ENCODE measurements at regions not wholly inside any gene's neighbourhood (a gene's known extent, or its start where the extent isn't known, plus 50 kb on each side); places are given as distances from the start of the nearest gene placed in this dataset.

GRCh38 chr4:167897116-167897515 lies 195.2 kb upstream of the ANXA10 start:
- FAIRE-seq (no peak), ATAC-seq (no peak; the same call in 2 of the 3 replicates), DNase-seq (ENCODE audit: low read depth, low spot score) (no peak)
- H3K4me3 ChIP-seq: no peak overlapping the region
- SMC1A ChIA-PET (ENCODE audit: uncharacterized antibody, unreplicated experiment): no interaction called here
- H3K27me3 ChIP-seq (replicated peaks in 1 of 2; ENCODE audit: control insufficient read depth in 2 of 2, insufficient read depth in 2 of 2, low read length in 1 of 2): no peaks in the 10 kb centered on the region
- intact Hi-C loops (cut with micrococcal nuclease; ENCODE audit: unreplicated experiment) (no loop called here), in situ Hi-C loops (cut with MboI) (no loop called here)
- no peaks in the 10 kb centered on the region for H3K79me2 ChIP-seq (ENCODE audit: control insufficient read depth, insufficient read depth, low read length)
- no peaks in the 10 kb centered on the region for H4K20me1 ChIP-seq (ENCODE audit: control insufficient read depth, insufficient read depth)
- H3K27ac ChIP-seq (ENCODE audit: control insufficient read depth, insufficient read depth): no peak overlapping the region
- no peaks in the 10 kb centered on the region for H3K9me3 ChIP-seq (replicated peaks; ENCODE audit: control insufficient read depth, insufficient read depth, low read length)
- no peak overlapping the region for H3K9ac ChIP-seq (ENCODE audit: control insufficient read depth, insufficient read depth, low read length)
- no peak overlapping the region for H3K4me2 ChIP-seq (ENCODE audit: control insufficient read depth, insufficient read depth)
- no peak overlapping the region for H2AFZ ChIP-seq (ENCODE audit: control insufficient read depth, low read depth, low read length)
- no TSS peak for BruUV-seq (replicated peaks)
- CTCF ChIA-PET: no interaction called here
- H3K36me3 ChIP-seq (ENCODE audit: control insufficient read depth in 2 of 2, insufficient read depth in 2 of 2, low read length in 1 of 2): no peaks in the 10 kb centered on the region
- RAD21 ChIA-PET (ENCODE audit: unreplicated experiment): no interaction called here
- H3K4me1 ChIP-seq (ENCODE audit: control insufficient read depth, insufficient read depth, low read length): no peaks in the 10 kb centered on the region
- TF ChIP-seq MEF2B (IDR thresholded peaks at IDR 0.05; ENCODE audit: partially characterized antibody, poor library complexity, severe bottlenecking): no peak
- no peak for TF ChIP-seq PBX3 (IDR thresholded peaks at IDR 0.05; ENCODE audit: insufficient replicate concordance, low read depth, low read length)
- no peak for TF ChIP-seq CTCF (IDR thresholded peaks at IDR 0.05 in 2 of 3, conservative IDR thresholded peaks at IDR 0.05 in 1 of 3; ENCODE audit: control insufficient read depth in 2 of 3, extremely low read depth in 1 of 3, insufficient read depth in 1 of 3, low read depth in 3 of 3, low read length in 3 of 3)
- no peak for TF ChIP-seq SMAD1 (IDR thresholded peaks at IDR 0.05; ENCODE audit: low read depth, partially characterized antibody)
- no peak for TF ChIP-seq RB1 (IDR thresholded peaks at IDR 0.05; ENCODE audit: borderline replicate concordance)
- no peak for TF ChIP-seq ZNF24 (IDR thresholded peaks at IDR 0.05)
- no peak for TF ChIP-seq SRF (IDR thresholded peaks at IDR 0.05; ENCODE audit: low read depth in 2 of 2, low read length in 2 of 2)
- no peak for TF ChIP-seq NFYA (IDR thresholded peaks at IDR 0.05; ENCODE audit: borderline replicate concordance, low read depth, low read length)
- no peak for TF ChIP-seq SMC3 (IDR thresholded peaks at IDR 0.05; ENCODE audit: borderline replicate concordance, low read length)
- TF ChIP-seq, protein P1, sequence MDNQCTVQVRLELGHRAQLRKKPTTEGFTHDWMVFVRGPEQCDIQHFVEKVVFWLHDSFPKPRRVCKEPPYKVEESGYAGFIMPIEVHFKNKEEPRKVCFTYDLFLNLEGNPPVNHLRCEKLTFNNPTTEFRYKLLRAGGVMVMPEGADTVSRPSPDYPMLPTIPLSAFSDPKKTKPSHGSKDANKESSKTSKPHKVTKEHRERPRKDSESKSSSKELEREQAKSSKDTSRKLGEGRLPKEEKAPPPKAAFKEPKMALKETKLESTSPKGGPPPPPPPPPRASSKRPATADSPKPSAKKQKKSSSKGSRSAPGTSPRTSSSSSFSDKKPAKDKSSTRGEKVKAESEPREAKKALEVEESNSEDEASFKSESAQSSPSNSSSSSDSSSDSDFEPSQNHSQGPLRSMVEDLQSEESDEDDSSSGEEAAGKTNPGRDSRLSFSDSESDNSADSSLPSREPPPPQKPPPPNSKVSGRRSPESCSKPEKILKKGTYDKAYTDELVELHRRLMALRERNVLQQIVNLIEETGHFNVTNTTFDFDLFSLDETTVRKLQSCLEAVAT (IDR thresholded peaks at IDR 0.05): no peak
- no peak for TF ChIP-seq MYC (IDR thresholded peaks at IDR 0.05; ENCODE audit: insufficient read depth, insufficient read length, insufficient replicate concordance, low read length, severe bottlenecking)
- TF ChIP-seq ZSCAN29 (IDR thresholded peaks at IDR 0.05): no peak
- TF ChIP-seq RCOR1 (conservative IDR thresholded peaks at IDR 0.05; ENCODE audit: low read depth, low read length): no peak
- POLR2A ChIA-PET: no interaction called here
- 34% methylated on average over 5 of the region's 5 CpGs for WGBS (ENCODE audit: insufficient coverage, insufficient replicate concordance, low lambda C conversion rate, missing lambda C conversion rate)

Data from GM12878 (cell line).